NCI-H1105 treated with DMSO at 0.1 percent for 48 hours (cell line): ENCODE measurements at regions not wholly inside any gene's neighbourhood (a gene's known extent, or its start where the extent isn't known, plus 50 kb on each side); places are given as distances from the start of the nearest gene placed in this dataset.

Experiments used
- DNase-seq: peaks from one replicate; lab custom pipeline; 2025; lab: John Stamatoyannopoulos, UW

DNA sequence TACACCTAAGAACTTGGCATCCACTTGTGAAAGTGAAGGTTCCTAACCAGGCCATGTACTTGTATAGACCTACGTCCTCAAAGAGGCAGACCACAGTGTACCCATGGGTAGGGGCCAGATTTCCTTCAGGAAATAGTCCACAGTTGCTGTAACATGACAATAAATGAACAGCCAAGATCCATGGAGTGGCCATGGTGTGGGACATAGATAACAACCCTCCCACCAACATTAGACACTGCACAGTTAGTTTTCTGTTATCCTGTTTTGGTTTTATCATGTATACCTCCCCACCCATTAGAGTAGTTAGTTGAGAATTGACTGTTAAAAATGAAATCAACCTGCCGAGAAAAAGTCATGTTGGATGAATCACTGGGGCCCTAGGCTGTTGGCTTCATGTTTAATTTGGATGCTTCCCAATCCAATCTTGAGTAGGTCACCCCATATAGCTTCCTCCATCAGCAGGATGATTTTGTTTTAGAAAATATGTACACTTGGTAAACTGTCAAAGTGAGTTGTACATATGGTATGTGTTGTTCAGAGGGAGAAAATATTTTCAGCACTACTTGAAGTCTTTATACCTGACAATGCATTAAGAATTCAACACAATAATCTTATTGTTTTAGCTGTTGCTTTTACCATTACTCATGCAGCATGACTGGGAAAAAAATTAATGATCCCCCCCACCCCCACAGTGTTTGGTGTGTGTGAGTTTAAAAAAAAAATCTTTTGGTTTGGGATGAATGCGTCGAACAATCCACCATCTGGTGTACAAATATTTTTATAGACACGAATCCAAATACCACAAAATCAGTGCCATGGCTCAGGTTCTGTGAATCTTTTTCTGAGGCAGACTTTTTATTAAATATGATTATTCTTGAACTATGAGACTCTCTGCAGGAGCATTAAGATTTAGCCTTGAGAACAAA, 88.3 kb upstream of the ARHGAP29 start:
- DNase-seq: no peak

- DNase-seq: no peak
These were observed 86.8 kb upstream of the ARHGAP29 start for GRCh38 chr1:94324178-94324544.

DNA sequence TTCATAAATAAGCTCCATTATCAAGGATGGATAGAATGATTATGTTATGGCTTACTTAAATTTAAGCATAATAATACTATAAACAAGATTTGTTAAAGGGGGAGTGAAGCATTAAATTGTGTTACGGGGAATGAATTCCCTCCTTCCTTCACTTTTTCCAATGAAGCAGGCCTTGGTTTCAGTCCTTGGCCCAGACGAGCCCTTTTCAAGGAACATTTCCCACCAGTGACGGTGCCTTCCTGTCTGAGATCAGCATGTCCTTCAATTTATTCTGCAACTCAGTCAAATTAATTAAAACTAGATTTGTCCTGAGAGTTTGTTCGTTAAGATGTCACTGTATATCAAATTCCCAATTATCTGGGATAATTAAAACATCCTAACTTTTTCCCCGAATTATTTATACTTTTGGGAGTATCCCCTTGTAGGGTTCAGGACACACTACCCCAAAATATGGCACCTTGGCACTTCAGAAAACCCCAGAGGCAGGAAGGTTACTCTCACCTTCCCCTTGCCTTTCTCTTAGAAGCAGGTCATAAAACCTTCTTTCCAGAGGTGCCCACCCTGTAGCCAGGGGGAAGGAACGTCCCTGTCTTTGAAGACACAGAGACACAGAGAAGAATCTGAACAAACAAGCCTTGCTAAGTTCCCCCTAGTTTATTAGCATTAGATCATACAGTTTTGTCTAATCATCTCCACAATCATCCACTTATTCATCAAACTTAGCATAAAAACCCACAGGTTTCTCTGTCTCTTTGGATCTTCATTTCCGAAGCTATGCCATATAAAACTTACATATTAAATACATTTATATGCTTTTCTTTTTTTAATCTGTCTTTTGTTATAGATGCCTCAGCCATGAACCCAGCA, 86.2 kb upstream of the ARHGAP29 start:
- no peak for DNase-seq

- no peak for DNase-seq
These were observed 85.3 kb upstream of the ARHGAP29 start for GRCh38 chr1:94322696-94323095.

GRCh38 chr1:94321662-94322061, 84.3 kb upstream of the ARHGAP29 start:
- DNase-seq: no peak

DNA sequence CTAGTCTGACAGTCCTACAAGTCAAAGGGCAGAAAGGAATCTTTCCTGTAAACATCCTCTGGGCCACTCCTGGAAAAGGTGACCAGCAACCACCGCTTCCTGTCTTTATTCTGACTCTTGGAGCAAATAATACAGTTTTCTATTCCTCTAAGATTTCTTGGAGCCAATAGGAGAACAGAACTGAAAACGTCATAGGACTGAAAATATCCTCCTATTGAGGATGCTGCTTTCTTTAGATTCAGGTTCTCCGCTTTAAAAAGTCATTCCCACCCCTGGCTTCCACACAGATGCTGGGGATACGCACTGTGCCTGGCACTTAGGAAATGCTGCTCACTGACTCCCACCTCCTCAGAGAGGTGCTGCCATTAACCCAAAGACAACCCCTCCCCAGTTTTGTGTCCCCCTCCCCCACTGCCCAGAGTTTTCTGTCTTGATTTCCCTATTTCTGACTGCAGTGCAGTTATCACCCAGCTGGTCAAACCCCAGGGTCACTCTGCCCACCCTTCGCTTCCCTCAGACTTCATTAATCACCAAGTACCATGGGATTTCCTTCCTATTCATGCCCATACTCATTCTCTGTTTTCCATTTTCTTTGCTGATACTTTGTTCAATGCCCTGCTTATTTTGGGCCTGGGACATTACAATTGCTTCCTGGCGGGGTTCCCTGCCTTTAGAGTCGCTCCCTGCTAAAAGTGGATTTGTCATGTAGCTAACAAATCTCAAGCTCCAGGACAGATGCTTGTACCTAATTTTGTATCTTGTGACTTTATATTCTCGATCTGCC, 82.1 kb upstream of the ARHGAP29 start:
- no peak for DNase-seq

DNA sequence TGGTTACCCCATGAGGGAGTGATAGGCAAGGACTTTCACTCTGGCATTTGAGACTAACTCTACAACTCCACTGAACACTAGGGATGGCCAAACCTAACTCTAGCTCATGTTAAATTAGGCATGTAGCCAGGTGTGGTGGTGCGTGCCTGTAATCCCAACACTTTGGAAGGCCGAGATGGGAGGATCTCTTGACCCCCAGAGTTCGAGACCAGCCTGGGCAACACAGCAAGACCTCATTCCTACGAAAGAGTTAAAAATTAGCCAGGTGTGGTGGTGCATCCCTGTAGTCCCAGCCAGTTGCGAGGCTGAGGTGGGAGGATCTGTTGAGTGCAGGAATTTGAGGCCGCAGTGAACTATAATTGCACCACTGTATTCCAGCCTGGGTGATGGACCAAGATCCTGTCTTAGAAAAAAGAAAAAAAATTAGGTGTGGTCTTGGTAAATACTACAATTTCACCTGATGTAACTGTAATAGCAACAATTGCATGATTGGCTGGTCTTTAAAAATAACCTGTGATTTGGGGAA, 81.2 kb upstream of the ARHGAP29 start:
- DNase-seq: no peak

- no peak for DNase-seq
These were observed 80.4 kb upstream of the ARHGAP29 start for GRCh38 chr1:94317790-94318188.

- no peak for DNase-seq
These were observed 79.7 kb upstream of the ARHGAP29 start for GRCh38 chr1:94316836-94317789.

GRCh38 chr1:94316183-94316582, 78.8 kb upstream of the ARHGAP29 start:
- no peak for DNase-seq

DNA sequence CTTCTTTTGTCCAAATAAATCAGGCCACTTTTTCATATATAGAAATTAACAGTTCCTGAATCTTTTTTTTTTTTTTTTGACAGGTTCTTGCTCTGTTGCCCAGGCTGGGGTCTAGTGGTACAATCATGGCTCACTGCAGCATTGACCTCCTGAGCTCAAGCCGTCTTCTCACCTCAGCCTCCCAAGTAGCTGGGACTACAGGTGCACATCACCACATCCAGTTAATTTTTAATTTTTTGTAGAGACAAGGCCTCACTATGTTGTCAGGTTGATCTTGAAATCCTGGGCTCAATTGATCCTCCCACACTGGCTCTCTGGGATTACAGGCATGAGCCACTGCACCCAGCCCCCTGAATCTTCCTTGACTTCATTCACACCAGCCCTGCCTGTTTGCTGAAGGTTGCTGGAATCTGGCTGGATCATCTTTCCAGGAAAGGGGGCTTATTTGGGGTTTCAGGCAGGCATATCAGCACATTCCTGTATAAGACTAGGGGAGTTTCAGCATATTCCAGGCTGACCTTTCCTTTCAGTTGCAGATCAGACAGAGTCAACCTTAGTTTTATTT, 78.2 kb upstream of the ARHGAP29 start:
- no peak for DNase-seq

GRCh38 chr1:94314222-94314858, 77.0 kb upstream of the ARHGAP29 start:
- DNase-seq: no peak

GRCh38 chr1:94310570-94311270, 73.3 kb upstream of the ARHGAP29 start:
- DNase-seq: no peak

DNA sequence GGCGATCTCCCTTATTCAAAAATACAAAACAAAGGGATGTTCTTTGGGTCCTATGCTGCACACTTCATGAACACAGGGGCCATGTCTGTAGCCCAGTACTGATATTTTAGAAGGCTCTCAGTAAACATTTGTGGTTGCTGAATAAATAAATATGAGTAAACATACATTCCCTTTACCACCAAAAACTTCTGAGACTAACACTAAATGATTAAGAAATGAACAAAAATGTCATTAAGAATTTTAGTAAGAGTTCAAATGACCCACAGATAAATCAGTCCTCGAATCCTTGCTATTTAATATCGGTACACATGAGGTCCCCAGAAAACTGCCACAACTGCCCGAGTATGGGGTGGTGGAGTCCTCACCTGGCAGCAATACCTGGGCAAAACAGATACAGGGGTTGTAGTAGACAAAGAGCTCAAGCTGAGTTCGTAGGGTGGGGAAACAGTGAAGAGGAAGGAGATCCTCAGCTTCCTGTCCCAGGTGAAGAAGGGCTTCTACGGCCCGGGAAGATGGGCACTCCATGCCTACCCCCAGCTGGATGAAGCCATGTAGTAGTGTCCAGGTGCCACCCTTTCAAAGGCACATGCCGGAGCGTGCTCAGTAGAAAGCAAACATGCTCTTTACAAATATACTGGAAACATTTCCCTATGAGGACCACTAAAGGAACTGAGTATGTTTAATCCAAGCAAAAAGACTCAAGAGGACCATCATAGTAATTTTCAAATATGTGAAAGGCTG, 72.6 kb upstream of the ARHGAP29 start:
- no peak for DNase-seq

DNA sequence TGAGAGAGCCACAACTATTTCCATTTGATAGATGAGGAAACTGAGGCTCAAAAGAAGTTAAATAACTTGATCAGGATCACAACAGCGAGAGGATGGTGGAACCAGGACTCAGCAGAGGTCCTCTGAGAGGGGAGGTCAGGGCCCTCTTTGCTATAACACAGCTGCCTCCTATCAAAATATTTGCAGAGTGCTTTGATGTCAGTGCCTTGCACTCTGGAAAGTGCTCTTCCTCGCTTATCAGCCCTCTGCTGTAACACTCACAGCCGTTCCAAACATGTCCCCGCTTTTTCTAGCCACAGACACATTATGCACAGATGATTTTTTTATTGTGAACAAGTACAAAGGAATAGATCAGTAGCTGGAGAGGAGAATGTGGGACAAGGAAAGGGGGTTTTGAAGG, 71.8 kb upstream of the ARHGAP29 start:
- no peak for DNase-seq

DNA sequence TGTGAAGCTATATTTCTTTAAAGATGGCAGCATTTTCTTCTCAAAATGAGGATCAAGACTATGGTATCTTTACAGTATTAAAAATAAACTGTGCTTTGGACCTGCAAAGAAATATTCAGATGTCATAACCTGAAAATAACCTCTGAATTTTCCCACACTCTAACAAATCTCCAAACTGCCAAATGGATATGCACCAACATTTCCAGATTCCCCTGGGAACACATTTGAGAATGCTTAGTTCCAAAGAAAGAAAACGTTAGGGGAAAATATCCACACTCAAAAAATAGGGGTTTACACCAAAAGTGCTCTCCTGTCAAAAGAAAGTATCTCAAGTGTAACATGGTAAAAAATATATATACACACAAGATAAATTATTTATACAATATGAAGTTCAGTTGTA, 69.1 kb upstream of the ARHGAP29 start:
- no peak for DNase-seq

DNA sequence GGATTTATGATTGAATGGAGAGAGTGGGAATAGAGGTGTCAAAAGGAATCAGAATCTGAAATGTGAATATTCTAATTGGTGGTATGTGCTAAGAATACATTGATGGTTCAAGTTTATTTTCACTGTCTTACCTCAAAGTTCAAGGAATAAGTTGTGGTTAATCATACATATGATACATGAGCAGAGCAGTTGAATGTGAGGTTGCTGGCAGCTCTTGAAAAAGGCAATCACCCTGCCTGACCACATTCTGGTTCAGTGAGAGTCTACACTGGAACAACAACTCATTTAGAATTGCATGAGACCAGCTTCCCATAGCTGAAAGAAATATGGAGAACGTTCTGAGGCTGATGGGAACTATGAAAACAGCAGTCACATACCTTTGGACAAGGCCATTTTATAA, 68.3 kb upstream of the ARHGAP29 start:
- no peak for DNase-seq

GRCh38 chr1:94304553-94304952, 67.2 kb upstream of the ARHGAP29 start:
- no peak for DNase-seq

DNA sequence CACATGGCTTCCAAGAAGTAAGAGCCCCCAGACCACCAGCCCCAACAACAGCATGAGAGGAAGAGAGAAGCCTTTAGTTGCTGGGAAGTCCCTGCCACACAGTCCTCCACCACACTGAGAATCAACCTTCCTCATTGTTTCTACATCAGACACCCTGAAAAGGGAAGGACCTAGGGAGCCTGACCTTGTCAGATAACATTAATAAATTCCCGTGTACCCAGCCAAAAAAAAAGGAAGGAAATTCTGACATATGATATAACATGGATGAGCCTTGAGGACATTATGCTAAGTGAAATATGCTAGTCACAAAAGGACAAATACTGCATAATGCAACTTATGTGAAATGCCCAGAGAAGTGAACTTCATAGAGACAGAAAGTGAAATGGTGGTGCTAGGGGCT, 65.6 kb upstream of the ARHGAP29 start:
- DNase-seq: no peak
